Activated CD4-positive, alpha-beta memory T cell treated with anti-CD3 and anti-CD28 coated beads for 36 hours (primary cell): ENCODE measurements at regions not wholly inside any gene's neighbourhood (a gene's known extent, or its start where the extent isn't known, plus 50 kb on each side); places are given as distances from the start of the nearest gene placed in this dataset.
A peak's percentile ranks its signal among the peaks of the same experiment; 100 is the strongest.

Experiments
- CTCF ChIA-PET: fragments of 350-600 bp; sonication (Branson Sonifier 250); formaldehyde crosslinking; loops from one replicate; lab custom pipeline; 2021; ENCODE audit warnings: antibody characterized with exemption, inconsistent platforms; lab: Charles Lee
- POLR2A ChIA-PET: fragments of 350-600 bp; sonication (Branson Sonifier 250); formaldehyde crosslinking; loops from one replicate; lab custom pipeline; 2021; ENCODE audit warnings: antibody characterized with exemption; lab: Charles Lee
- DNase-seq: peaks from one replicate; pipeline ENCODE4 v3.0.0-alpha.2; 2020
- H3K27ac Mint-ChIP-seq: one replicate; pipeline ENCODE4 v1.8.0; 2021; ENCODE audit warnings: mixed read lengths
- H3K27me3 Mint-ChIP-seq: one replicate; pipeline ENCODE4 v1.8.0; 2021; ENCODE audit warnings: mixed read lengths
- H3K36me3 Mint-ChIP-seq: one replicate; pipeline ENCODE4 v1.8.0; 2021; ENCODE audit warnings: mixed read lengths
- H3K4me1 Mint-ChIP-seq: one replicate; pipeline ENCODE4 v1.8.0; 2021; ENCODE audit warnings: low read depth, mixed read lengths
- H3K4me3 Mint-ChIP-seq: one replicate; pipeline ENCODE4 v1.8.0; 2021; ENCODE audit warnings: mild to moderate bottlenecking, mixed read lengths
- H3K9me3 Mint-ChIP-seq: one replicate; pipeline ENCODE4 v1.8.0; 2021; ENCODE audit warnings: mixed read lengths
- intact Hi-C: fragments of 100-400 bp; cut with micrococcal nuclease; formaldehyde crosslinking; loops from one replicate; pipeline ENCODE4 v1.15.1; 2023

DNA sequence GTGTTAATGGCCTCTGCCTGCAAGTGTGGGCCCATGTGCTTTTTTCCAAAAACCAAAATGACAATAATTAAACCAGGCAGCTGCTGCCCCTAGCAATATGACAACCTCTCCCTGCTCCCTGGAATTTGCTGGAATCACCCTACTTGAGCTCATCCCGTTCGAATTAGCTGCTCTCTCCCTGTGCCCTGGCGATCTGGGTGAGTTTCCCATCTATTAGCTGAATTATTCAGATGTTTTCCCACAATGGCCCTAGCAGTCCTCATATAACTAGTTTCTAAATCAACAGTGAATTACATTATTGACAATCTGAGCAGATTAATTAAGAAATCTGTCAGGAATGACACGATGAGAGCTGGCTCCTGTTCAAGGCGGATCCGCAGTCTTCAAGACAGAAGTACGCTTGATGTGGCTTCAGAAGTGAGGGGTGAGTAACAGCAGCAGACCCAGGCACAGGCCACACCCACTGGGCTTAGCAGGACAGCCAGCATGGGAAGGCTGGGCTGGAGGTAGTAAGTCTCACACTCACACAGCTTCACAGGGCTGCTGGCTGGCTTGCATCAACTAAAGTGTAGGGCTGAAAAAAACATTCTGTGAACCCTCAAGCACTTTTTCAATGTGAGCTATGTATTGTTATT lies 366.2 kb upstream of the ID2 start:
- no peak for DNase-seq
- Mint-ChIP-seq H3K4me3 (no peak overlapping the region), H3K4me1 (peaks cover 47% of the 10 kb centered on the region), H3K9me3 (no peaks in the 10 kb centered on the region), H3K36me3 (no peaks in the 10 kb centered on the region), H3K27me3 (no peaks in the 10 kb centered on the region), H3K27ac (no peak overlapping the region)
- CTCF ChIA-PET, result no interaction called here
- intact Hi-C loops, result no loop called here
- POLR2A ChIA-PET, result interaction anchor here (0.8 kb wide), 1 partner anchor 9 kb away, joined by 4 read pairs; no protein-coding TSS in a partner anchor

DNA sequence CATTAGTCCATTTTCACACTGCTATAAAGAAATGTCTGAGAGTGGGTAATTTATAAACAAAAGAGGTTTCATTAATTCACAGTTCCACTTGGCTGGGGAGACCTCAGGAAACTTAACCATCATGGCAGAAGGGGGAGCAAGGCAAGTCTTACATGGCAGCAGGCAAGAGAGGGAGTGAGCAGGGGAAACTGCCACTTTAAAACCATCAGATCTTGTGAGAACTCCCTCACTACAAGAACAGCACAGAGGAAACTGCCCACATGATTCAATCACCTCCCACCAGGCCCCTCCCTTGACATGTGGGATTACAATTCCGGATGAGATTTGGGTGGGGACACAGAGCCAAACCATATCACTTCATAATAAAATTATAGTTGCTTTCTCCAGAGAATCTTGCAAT lies 365.5 kb upstream of the ID2 start:
- POLR2A ChIA-PET, result interaction anchor here (0.8 kb wide), 1 partner anchor 10 kb away, joined by 4 read pairs; no protein-coding TSS in a partner anchor
- intact Hi-C loops, result no loop called here
- Mint-ChIP-seq H3K36me3 (no peaks in the 10 kb centered on the region), H3K9me3 (no peaks in the 10 kb centered on the region), H3K27me3 (no peaks in the 10 kb centered on the region), H3K27ac (no peak overlapping the region), H3K4me3 (no peak overlapping the region), H3K4me1 (peaks cover 40% of the 10 kb centered on the region)
- DNase-seq, result no peak
- CTCF ChIA-PET, result no interaction called here

DNA sequence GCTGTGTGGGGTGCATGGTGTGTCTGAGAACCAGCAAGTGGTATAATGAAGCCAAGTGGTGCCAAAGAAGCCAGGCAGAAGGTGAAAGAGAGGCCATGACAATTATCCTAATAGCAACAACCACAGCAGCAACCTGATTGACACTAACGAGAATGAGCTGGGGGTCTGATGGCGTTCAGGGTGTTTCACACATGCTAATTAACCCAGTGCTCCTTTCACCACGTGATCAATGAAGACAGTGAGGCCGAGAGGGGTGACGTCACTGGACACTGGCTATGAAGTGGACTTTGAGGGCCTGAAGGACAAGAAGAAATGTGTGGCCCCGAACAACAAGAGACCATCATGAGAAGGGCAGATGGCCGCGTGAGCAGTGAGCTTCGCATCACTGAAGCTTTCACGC lies 364.4 kb upstream of the ID2 start:
- intact Hi-C loops, result no loop called here
- no peak overlapping the region for H3K27ac Mint-ChIP-seq
- ChIA-PET POLR2A (no interaction called here), CTCF (no interaction called here)
- peaks cover 31% of the 10 kb centered on the region for H3K4me1 Mint-ChIP-seq
- no peak overlapping the region for H3K4me3 Mint-ChIP-seq
- no peaks in the 10 kb centered on the region for H3K9me3 Mint-ChIP-seq
- no peaks in the 10 kb centered on the region for H3K36me3 Mint-ChIP-seq
- no peak for DNase-seq
- no peaks in the 10 kb centered on the region for H3K27me3 Mint-ChIP-seq

DNA sequence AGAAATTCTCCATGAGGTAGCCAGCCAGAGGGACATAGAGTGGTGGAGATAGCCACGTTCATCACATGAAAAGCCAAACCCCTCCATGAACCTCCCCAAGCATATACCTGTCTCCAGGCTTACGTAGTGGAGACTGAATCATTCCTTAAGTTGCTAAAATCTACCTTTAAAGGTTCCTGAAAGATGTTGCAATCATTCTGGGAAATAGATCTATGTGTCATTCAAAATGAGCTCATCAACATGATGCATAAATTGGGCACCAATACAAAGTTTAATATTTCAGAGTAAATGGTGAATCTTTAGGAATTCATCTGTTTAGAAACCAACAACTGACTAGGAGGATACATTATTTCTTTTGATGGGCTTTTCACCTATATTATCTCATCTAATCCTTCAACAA lies 362.6 kb upstream of the ID2 start:
- no peaks in the 10 kb centered on the region for H3K9me3 Mint-ChIP-seq
- ChIA-PET POLR2A (no interaction called here), CTCF (no interaction called here)
- H3K4me3 Mint-ChIP-seq, result no peak overlapping the region
- H3K27me3 Mint-ChIP-seq, result no peaks in the 10 kb centered on the region
- no peak overlapping the region for H3K27ac Mint-ChIP-seq
- no peak for DNase-seq
- peaks cover 19% of the 10 kb centered on the region for H3K4me1 Mint-ChIP-seq
- no peaks in the 10 kb centered on the region for H3K36me3 Mint-ChIP-seq
- intact Hi-C loops, result no loop called here

DNA sequence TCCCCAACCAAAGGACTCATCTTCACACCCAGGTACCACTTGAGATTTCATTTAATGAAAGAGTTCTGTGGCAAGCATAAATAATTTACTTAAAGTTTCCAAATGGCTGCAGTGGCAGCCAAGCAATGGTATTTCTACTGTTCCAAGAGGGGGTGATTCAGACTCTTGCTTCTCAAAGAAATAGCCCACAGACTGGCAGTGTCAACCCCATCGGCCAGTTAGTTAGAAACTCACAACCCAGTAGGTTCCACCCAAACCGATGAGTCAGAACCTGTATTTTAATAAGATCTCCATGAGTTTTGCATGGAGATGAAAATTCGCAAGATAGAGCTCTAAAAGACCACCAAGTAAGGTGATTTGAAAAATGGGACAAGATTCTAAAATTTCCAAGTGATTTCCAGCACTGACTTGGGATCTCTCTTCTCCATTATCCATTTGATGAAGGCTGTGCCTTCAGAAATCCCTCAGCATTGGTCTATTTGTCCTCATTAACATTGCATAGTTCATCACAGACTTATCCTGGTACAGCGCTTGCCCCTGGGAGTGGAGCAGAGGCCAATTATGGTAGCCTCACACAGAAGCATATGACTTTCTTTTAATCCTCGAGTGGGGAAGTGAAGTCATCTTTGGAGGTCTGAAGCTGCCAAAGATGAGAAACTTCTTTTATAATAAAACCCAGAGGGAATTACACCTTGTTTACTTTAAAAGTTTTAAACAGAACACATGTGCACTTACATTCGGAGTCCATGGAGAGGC lies 361.4 kb upstream of the ID2 start:
- H3K4me3 Mint-ChIP-seq, result no peak overlapping the region
- no peak for DNase-seq
- no peaks in the 10 kb centered on the region for H3K27me3 Mint-ChIP-seq
- no peaks in the 10 kb centered on the region for H3K36me3 Mint-ChIP-seq
- ChIA-PET POLR2A (no interaction called here), CTCF (no interaction called here)
- intact Hi-C loops, result no loop called here
- peaks cover 31% of the 10 kb centered on the region for H3K4me1 Mint-ChIP-seq
- H3K9me3 Mint-ChIP-seq, result no peaks in the 10 kb centered on the region
- H3K27ac Mint-ChIP-seq, result no peak overlapping the region

DNA sequence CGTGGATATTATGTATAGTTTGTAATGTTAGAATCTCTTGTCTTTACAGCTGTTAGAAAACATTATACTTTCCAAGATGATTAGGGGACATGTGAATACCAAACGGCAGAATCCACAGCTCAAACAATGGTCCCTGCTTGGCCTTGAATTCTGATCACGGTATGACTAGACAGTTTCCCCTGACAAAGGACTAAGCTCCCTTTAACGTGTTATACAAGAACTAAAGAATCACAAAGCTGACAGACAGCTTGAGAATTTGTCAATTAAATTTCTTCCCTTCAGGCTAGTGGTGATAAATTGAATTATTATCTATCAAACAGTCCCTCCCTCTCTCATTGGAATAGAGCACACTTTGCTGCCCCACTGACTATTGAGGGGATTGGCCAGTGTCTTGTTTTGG lies 359.2 kb upstream of the ID2 start:
- Mint-ChIP-seq H3K36me3 (no peaks in the 10 kb centered on the region), H3K27ac (no peak overlapping the region), H3K4me1 (peaks cover 30% of the 10 kb centered on the region), H3K27me3 (no peaks in the 10 kb centered on the region), H3K4me3 (no peak overlapping the region), H3K9me3 (no peaks in the 10 kb centered on the region)
- DNase-seq, result no peak
- ChIA-PET CTCF (no interaction called here), POLR2A (no interaction called here)
- intact Hi-C loops, result no loop called here

DNA sequence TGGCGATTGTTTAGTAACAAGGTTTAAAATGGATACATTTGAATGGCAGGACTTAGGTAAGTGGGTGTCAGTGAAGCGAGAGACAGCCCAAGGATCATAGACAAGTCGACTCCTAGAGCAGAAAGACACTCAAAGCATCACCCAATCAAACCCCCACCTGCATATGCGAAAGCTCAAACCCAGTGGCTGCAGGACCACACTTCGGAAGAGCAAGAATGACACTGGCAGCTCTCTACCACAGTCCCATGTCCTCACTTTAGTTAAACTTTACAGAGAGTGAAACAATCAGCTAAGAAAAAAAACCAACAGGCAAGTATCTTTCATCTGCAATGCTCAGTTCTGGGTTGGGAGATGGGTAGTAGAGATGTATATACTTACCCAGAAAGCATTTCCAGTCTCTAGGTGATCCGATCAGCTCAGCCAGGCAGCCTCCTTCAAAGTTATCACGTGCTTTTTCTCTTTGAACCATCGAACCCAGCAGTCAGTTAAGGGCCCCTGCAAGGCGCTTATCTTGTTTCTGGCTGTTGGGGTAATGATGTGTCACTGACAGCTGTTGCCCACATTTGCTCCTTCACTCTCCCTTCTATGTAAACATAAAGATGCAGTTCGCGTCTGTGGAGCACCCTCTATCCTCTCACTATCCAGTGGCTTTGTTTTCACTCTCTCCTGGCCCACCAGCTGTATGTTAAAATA lies 357.5 kb upstream of the ID2 start:
- Mint-ChIP-seq H3K36me3 (no peaks in the 10 kb centered on the region), H3K4me3 (no peak overlapping the region), H3K9me3 (no peaks in the 10 kb centered on the region), H3K4me1 (peaks cover 27% of the 10 kb centered on the region), H3K27me3 (no peaks in the 10 kb centered on the region), H3K27ac (no peak overlapping the region)
- intact Hi-C loops, result no loop called here
- POLR2A ChIA-PET, result interaction anchor here (1.3 kb wide), 1 partner anchor 13 kb away, joined by 4 read pairs; no protein-coding TSS in a partner anchor
- CTCF ChIA-PET, result no interaction called here
- DNase-seq, result peak; percentile 28

DNA sequence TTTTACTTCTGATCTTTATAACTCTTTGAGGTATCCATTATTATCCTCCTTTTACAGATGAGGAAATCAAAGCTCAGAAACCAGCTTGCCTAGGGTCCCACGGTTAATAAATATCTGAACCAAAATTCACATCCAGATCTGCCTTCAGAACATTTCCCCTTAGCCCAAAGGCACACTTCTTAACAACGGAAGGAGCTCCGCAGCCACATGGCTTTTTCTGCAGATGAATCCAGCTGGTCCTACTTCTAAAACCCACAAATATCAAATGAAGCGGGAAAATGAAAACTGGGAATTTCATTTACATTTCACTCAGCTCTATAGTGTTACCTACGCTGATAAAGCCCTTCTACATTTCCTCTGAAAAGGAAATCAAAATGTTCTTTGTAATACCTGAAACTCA lies 357.0 kb upstream of the ID2 start:
- ChIA-PET POLR2A (interaction anchor here (1.3 kb wide), 1 partner anchor 12 kb away, joined by 4 read pairs; no protein-coding TSS in a partner anchor), CTCF (no interaction called here)
- no peak overlapping the region for H3K27ac Mint-ChIP-seq
- no peak for DNase-seq
- no peak overlapping the region for H3K4me3 Mint-ChIP-seq
- H3K36me3 Mint-ChIP-seq, result no peaks in the 10 kb centered on the region
- H3K27me3 Mint-ChIP-seq, result no peaks in the 10 kb centered on the region
- intact Hi-C loops, result no loop called here
- H3K4me1 Mint-ChIP-seq, result peaks cover 26% of the 10 kb centered on the region
- no peaks in the 10 kb centered on the region for H3K9me3 Mint-ChIP-seq

DNA sequence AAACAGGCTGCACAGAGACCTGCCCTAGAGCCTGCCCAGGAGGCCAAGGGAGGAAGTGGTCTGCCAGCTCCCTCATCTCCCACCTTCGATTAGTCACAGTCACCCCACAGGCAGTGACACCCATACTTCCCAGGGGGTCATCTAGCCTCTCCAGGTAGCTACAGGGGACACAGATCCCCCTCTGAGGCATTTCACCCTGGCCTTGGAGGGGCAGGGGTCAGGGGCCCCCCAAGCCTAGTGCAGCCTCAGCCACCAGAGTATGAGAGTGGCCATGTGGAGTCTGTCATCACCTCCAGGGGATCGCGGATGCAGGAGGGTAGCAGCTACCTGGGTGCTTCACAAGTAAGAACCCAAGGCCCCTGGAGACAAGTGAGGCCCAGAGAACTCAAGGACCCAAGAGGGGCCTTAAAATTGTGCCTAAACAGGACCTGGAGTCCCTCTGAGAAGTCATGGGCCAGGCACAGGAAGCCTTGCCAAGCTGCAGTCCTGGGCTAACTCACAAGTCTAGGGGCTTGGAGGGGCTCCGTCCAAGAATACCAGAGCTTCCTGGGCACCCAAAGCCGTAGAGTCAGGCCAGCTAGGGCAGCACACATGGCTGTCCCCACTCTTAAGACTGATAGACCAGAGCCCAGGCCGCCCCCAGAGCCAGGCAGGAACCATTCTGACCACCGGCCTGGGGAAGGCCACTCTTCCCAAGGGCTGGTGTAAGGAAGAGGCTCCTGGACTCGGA lies 354.3 kb upstream of the ID2 start:
- intact Hi-C loops, result no loop called here
- H3K4me1 Mint-ChIP-seq, result peaks cover 28% of the 10 kb centered on the region
- CTCF ChIA-PET, result no interaction called here

DNA sequence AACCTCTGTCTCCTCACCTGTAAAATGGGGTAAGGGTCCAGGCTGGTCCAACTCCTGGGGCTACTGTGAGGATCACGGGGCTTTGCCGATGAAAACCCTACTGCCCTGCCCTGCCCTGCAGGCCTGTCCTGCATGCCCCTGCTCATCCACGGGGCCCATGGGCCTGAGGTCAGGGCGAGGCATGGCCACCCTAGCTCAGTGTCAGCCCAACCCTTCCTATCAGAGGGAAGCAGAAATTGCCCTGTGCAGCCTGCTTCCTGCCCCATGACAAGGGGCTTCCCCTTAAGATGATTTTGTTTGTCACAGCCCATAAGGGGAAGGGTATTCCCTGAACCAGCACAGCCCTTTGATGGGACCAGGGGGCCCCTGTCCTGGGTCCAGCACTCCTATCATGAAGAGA lies 353.6 kb upstream of the ID2 start:
- no peak for DNase-seq
- intact Hi-C loops, result no loop called here
- H3K27me3 Mint-ChIP-seq, result no peaks in the 10 kb centered on the region
- H3K36me3 Mint-ChIP-seq, result no peaks in the 10 kb centered on the region
- ChIA-PET CTCF (no interaction called here), POLR2A (no interaction called here)
- H3K9me3 Mint-ChIP-seq, result no peaks in the 10 kb centered on the region
- no peak overlapping the region for H3K27ac Mint-ChIP-seq
- H3K4me3 Mint-ChIP-seq, result no peak overlapping the region
- peaks cover 28% of the 10 kb centered on the region for H3K4me1 Mint-ChIP-seq

More for the DNA sequence above, 354.3 kb upstream of the ID2 start:
- H3K36me3 Mint-ChIP-seq, result no peaks in the 10 kb centered on the region
- POLR2A ChIA-PET, result interaction anchor here (0.6 to 1.7 kb wide), 2 partner anchors 10 to 1020 kb away, joined by 3 to 4 read pairs; no protein-coding TSS in a partner anchor
- no peak overlapping the region for H3K4me3 Mint-ChIP-seq
- no peaks in the 10 kb centered on the region for H3K9me3 Mint-ChIP-seq
- DNase-seq, result no peak
- no peak overlapping the region for H3K27ac Mint-ChIP-seq
- no peaks in the 10 kb centered on the region for H3K27me3 Mint-ChIP-seq

DNA sequence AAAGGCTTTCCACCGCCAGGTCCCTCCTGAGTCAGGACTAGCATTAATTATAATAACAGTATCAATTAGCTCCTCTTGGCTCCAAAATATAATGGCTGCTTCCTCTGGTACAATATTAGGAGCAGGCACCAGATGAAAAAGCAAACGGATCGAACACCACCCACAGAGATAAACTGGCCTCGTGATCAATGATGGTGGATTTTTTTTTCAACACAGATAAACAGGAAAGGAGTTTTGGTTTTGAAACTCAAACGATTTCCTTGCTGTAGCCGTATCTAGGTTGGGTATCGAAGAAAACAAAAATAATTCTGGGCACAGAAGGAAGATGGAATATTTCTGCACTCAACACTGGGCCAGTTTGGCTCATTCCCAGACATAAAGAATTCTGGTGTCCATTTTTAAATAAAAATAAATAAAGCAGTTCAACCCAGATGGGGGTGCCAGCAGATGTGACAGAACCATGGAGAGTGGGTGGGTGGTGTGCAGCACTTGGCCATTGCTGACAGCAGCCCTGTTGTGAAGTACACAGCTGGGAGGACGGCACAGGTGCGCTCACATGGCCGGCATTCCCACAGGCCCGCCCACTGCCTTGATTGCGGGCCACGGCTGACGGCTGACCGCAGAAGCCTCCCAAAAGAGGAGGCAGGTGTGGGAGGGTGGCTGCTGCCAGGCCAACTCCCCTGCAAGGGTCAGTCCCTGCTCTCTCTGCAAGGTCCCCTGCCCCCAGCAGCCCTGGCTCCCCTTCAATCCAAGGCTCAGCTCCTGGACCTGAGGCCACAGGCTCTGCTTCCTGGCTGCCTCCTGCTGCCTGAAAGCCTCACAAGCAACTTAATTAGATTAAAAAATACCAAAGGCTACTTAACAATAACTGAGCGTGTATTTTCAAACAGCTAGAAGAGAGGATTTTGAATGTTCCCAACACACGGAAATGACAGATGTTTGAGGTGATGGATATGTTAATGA lies 351.9 kb upstream of the ID2 start:
- Mint-ChIP-seq H3K4me1 (peaks cover 18% of the 10 kb centered on the region), H3K4me3 (no peak overlapping the region), H3K9me3 (no peaks in the 10 kb centered on the region), H3K36me3 (no peaks in the 10 kb centered on the region), H3K27ac (no peak overlapping the region), H3K27me3 (no peaks in the 10 kb centered on the region)
- POLR2A ChIA-PET, result no interaction called here
- CTCF ChIA-PET, result no interaction called here
- intact Hi-C loops, result loop anchor here (10.0 kb wide), 2 partner anchors 355 to 895 kb away; partner anchors contain the start of gene ID2
- DNase-seq, result no peak
